Stimulated activated CD8-positive, alpha-beta memory T cell treated with anti-CD3 and anti-CD28 coated beads, Interleukin-15, amount 100 ng/mL, for 24 hours (primary cell): ENCODE measurements at regions not wholly inside any gene's neighbourhood (a gene's known extent, or its start where the extent isn't known, plus 50 kb on each side); places are given as distances from the start of the nearest gene placed in this dataset.

Experiments used
- DNase-seq: peaks from one replicate; pipeline ENCODE4 v3.0.0-alpha.2; 2020; ENCODE audit warnings: low read depth

DNA sequence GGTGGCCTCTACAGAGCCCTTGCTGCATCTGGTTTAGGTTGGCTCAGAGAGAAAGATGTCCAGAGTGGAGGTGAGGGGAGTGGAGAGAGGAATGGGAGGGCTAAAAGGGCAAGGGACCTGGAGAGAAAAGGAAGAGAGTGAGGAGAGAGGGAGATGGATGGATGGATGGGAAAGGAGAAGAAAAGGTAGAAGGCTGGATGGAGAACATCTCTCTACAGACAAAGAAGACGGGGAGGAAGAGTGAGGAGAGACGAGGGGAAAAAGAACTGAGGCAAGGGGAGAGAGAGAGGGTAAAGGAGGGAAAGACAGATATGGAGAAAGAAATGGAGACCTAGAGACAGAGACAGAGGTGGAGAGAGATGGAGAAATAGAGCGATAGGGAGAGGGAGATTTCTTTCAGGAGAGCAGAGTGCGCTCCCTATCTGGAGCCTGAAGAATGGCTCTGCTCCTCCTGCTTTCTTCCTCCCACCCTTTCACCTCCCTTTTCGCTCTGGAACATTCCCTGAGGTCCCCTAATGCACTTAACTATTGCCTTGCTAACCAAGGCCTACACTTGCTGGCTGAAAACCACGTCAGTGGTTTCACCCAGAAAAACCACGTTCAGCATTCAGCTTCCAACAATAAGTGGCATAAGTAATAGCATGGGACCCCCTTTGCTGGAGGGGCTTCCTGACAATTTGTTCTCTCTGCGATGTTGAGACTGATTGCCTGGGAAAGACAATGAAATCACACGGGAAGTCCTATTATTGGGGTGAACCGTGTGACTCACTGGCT, 286.3 kb downstream of the CDH26 start:
- DNase-seq, result no peak

DNA sequence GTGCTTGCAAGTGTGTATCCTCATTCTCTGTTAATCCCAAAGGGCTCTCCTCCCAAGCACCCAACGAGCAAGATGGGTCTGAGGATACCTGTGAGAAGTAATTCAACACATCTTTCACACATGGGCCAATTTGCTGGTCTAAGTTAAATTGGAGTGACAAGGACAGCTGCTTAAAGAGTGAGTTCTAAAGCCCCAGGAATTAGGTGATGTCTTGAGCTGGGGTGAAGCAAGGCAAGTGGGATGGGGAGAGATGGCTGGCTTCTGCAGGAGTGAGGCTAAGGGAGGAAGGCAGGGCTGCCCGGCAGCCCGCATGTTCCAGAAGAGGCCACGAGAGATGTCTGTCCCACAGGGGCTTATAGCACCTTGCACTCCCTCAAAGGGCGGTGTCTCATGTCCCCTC, 288.5 kb downstream of the CDH26 start:
- no peak for DNase-seq

GRCh38 chr20:60249436-60249835, 291.2 kb downstream of the CDH26 start:
- no peak for DNase-seq

GRCh38 chr20:60250251-60250650, 292.0 kb downstream of the CDH26 start:
- no peak for DNase-seq

DNA sequence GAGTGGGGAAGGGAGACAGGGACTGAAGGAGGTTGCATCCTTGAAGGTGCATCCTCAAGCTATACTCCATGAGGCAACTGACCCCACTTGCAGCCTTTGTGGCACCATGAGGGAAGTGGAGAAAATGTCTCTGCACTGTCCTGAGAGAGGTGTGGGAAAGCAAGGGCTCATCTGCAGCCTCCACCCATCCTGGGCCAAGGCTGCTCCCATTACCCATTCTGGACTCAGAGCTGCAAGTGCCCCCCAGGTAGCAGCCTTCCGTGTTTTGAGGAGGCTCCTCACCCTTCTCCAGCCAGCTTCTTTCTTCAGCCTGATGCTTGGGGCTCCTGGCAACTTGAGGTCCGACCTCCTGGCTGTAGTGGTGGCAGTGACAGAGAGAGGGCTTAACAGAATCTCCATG, 294.6 kb downstream of the CDH26 start:
- DNase-seq, result no peak

- no peak for DNase-seq
These were observed 295.2 kb downstream of the CDH26 start for GRCh38 chr20:60253471-60253870.

DNA sequence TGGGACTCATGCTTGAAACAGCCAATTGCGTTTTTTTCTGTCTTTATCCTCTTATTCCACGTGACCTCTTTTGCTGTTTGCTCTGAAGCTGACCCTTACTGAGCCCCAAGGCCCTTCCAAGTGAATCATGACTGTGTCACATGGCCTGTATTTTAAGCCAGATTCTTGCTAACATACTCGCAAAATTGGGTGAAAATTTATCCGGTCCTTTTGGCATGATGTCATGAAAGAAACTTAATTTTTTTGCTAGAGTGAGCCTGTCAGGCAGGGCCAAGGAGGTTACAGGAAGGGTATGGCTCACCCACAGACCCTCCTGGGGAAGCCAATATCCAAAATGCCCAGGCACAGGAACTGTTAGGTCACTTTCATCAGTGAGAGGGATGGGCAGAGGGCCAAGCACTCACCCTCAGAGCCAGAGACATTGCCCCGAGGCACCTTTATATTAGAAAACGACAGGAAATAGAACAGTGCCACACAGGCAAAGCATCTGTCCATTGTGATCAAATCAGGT, 296.7 kb downstream of the CDH26 start:
- no peak for DNase-seq

- DNase-seq, result no peak
These were observed 297.2 kb downstream of the CDH26 start for GRCh38 chr20:60255415-60255814.

- DNase-seq, result no peak
These were observed 297.6 kb downstream of the CDH26 start for GRCh38 chr20:60255866-60256265.

DNA sequence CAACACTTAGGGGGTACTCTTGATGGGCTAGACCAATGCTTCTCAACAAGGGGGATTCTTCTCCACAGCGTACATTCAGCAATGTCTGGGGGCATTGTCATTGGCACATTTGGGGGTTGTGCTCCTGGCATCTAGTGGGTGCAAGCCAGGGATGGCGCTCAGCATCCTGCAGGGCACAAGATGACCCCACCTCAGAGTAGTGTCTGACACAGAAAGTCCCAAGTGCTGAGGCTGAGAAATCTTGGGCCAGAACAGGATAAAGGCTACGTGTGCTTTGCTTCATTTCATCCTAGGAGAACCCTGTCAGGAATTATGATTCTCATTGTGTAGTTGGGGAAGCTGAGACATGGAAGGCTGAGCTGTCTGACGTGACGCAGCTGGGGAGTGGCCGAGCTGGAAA, 298.6 kb downstream of the CDH26 start:
- no peak for DNase-seq

DNA sequence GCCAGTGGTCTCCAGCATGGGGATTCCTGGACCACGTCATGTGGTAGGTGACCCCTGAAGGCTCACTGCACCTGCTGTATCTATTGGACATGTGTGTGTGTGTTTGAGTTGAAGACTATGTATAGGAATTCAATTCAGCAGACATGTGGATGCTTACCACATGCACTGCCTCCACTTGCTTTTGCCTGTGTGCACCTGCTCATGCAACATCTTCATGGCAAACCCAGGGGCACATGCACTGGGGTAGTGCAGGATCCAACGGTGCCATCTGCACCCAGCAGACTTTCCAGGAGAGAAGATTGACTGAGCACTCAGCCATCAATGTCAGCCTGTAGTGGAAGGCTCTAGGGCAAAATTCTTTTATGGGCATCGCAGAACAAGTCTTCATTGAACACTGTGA, 299.4 kb downstream of the CDH26 start:
- no peak for DNase-seq

DNA sequence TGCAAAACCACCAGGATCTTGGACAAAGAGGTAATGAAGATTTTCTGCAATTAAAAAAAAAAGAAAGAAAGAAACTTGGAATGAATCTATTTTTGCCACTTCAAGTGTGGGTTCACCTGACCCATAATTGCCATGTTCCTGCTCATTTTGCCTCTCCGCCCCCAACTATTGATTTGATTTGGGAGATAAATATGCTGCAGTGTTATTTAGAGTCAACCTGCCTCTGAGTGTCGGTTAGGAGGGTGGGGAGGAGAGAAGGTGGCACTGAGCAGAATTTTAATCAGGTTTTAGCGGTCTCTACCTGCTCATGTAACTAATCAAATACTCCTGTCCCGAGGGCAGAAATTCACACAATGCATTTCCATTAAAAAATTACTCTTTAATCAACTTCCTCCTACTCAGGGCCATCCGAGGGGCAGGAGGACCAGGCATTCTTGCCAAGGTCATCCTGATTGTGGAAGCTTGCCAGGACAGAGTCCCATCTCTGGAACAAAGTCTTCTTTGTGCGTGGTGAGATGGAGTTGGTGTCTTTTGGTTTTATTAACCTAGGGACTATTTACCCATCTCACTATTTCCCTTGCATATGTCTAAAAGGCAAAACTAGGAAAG, 300.1 kb downstream of the CDH26 start:
- no peak for DNase-seq

GRCh38 chr20:60261333-60261732, 303.1 kb downstream of the CDH26 start:
- no peak for DNase-seq

GRCh38 chr20:60262967-60263603, 304.9 kb downstream of the CDH26 start:
- DNase-seq, result peak; percentile 6

DNA sequence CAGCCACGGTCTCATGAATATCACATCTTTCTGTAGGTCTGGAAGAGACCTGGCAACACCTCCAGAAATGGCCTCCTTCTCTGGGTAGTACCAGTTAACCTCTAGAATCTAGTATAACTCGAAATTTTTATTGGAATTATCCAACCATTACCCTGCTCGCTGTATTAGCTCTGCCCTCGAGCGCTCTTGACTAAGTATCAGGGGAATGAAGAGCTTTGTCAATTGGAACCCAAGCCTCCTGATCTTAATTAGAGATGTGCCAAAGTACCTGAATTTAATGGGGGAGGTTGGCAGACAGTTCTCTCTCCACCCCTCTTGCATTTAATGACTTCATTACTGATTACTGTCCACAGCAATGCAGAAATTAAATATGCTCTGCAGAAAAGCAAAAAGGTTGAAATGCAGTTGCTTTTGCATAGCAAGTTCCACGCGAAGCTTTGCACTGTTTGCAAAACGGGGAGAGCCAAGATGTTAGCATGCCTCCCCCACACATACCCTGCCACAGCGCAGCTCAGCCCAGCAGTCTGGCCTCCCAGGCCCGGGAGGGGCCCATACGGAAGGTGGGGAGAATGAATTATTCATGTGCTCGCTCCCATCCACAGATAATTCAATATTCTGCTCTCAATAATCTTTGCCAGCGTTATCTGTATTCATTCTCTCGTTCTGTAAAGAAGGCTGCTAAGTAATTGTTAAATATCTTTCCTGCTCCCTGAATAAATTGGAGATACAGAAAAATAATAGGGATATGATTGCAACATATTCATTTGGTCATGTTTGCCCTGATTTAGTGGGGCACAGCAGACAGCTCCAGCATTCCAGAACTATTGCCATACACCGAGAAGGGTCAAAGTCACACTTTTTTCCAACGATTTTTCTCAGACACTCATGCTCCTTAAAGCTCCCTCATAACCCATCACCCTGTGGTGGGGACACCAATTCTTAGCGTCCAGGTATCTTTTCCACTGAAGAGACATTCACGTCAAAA, 305.8 kb downstream of the CDH26 start:
- DNase-seq, result no peak

DNA sequence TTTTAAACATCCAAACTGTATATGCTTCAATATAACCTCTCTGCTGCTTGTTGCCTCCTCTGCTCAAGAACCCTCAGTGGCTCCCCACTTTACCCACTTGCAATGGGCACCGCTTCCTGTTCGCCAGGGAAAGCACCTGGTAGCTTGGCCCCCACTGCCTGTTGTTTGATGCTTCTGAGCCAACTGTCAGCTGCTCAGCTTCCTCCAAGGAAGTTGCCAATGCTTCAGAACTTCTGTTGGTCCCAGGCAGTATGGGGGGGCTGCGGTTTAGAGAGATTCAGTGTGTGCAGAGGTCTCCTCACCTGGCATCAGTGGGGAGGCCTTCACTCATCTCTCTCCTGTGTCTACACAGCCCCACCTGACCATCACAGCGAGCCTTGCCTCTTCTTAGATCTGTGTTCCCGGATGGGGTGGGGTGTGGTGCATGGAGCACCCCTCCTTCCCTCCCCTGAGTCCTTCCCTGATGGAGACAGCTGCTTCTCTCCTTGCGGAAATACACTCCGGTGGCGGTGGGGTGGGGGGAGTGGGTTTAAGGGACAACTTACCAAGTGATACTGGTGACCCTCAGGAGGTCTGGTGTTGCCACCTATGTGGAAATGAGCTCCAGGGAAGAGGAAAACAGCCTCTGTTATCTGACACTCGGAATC, 308.1 kb downstream of the CDH26 start:
- no peak for DNase-seq

GRCh38 chr20:60268491-60268890, 310.3 kb downstream of the CDH26 start:
- DNase-seq, result no peak

GRCh38 chr20:60269573-60270162, 311.4 kb downstream of the CDH26 start:
- DNase-seq, result no peak

DNA sequence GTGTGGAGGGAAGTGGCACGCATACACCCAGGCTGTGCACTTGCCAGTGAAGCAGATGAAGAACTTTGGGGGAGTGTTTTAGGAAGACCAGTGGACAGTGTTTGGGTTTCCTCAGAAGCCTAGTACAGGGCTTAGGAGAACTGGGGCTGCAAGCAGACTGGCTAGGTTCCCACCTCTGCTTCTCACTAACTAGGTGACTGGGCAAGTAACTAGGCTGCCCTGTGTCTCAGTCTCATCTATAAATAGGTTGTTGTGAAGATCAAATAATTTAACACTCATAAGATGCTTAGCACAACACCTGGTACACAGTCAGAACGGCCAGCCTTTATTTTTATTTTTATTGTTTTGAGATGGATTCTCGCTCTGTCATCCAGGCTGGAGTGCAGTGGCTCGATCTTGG, 312.1 kb downstream of the CDH26 start:
- DNase-seq, result no peak

- DNase-seq, result no peak
These were observed 313.4 kb downstream of the CDH26 start for GRCh38 chr20:60271597-60271996.

DNA sequence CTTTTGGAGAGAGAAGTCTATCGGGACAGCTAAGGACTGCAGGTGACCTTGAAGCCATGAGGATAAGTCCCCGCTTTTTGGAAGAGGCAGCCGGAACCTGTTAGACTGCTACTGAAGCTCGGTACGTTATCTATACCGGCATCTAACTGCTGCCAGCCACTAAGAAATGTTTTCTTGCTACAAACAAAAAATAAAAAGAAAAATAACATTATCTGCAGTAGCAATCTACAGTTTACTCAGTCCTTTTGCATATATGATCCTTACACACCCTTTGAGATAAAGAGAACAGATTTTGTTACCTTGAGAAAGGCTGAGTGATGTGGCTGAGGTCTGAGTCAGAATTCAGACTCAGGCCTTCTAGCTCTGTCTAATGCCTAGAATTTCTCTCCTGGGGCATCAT, 314.6 kb downstream of the CDH26 start:
- no peak for DNase-seq
